Panc1 (cell line): ENCODE measurements at regions not wholly inside any gene's neighbourhood (a gene's known extent, or its start where the extent isn't known, plus 50 kb on each side); places are given as distances from the start of the nearest gene placed in this dataset.

Experiments used
- ATAC-seq: fragments of 200-7000 bp; cut with Tn5 transposase; 2 replicates; pipeline ENCODE4 v1.9.1; 2020; ENCODE audit warnings: mild to moderate bottlenecking, moderate library complexity
- BruUV-seq: library from RNA; stranded (reverse); fragments of 400-500 nt; replicated peaks from 2 replicates; lab custom pipeline; 2021; lab: Mats Ljungman, UMichigan
- CTCF ChIA-PET: fragments of 300-600 bp; sonication (Branson Sonifier 250); formaldehyde crosslinking; loops from one replicate; lab custom pipeline; 2022; ENCODE audit warnings: antibody characterized with exemption; lab: Charles Lee
- POLR2A ChIA-PET: fragments of 300-600 bp; sonication (Branson Sonifier 250); formaldehyde crosslinking; loops from one replicate; lab custom pipeline; 2022; ENCODE audit warnings: antibody characterized with exemption; lab: Charles Lee
- DNase-seq: peaks from one replicate; pipeline ENCODE4 v3.0.0-alpha.2; 2010; ENCODE audit warnings: low read depth, low spot score
- H3K27ac ChIP-seq: 2 replicates; pipeline ENCODE4 v1.5.1; 2011; ENCODE audit warnings: mild to moderate bottlenecking, low read length, inconsistent platforms
- H3K27me3 ChIP-seq: fragments of 200-500 bp; sonication (Bioruptor generic); 2 replicates; pipeline ENCODE4 v1.6.0; 2014; ENCODE audit warnings: low read length, inconsistent platforms; ENCODE audit not compliant: control insufficient read depth, insufficient read depth
- H3K36me3 ChIP-seq: fragments of 200-500 bp; sonication (Bioruptor generic); 2 replicates; pipeline ENCODE4 v1.5.1; 2014; ENCODE audit warnings: inconsistent platforms, mild to moderate bottlenecking, low read length, moderate library complexity; ENCODE audit not compliant: control insufficient read depth, insufficient read depth
- H3K4me1 ChIP-seq: 2 replicates; pipeline ENCODE4 v1.5.1; 2011; ENCODE audit warnings: inconsistent platforms, mild to moderate bottlenecking, low read length, moderate library complexity; ENCODE audit not compliant: control insufficient read depth, insufficient read depth
- H3K4me3 ChIP-seq, 2 experiments: 2 replicates each; pipeline ENCODE4 v1.5.1; 2011 to 2012; ENCODE audit warnings: low read depth in 2 of 2, low read length in 2 of 2, mild to moderate bottlenecking in 2 of 2, inconsistent platforms in 1 of 2, moderate library complexity in 1 of 2
- H3K9me3 ChIP-seq: fragments of 200-500 bp; sonication (Bioruptor generic); 2 replicates; pipeline ENCODE4 v1.5.1; 2014; ENCODE audit warnings: low read depth, mild to moderate bottlenecking, inconsistent platforms, low read length, moderate library complexity; ENCODE audit not compliant: control insufficient read depth, insufficient read depth
- POLR2AphosphoS5 ChIP-seq: IDR thresholded peaks from 2 replicates; pipeline ENCODE4 v1.6.1; 2012; ENCODE audit warnings: mild to moderate bottlenecking, low read depth, low read length, moderate library complexity
- SIN3A ChIP-seq: IDR thresholded peaks from 2 replicates; pipeline ENCODE4 v1.6.1; 2012; ENCODE audit warnings: low read depth, mild to moderate bottlenecking, low read length, moderate library complexity, borderline replicate concordance; ENCODE audit not compliant: insufficient read depth
- TCF7L2 ChIP-seq: IDR thresholded peaks from 2 replicates; pipeline ENCODE4 v1.6.1; 2011; ENCODE audit warnings: mild to moderate bottlenecking, low read depth, low read length, inconsistent platforms
- in situ Hi-C: cut with HindIII; loops from 2 replicates; pipeline ENCODE4 v1.10.0; 2016; ENCODE audit warnings: low sequenced_read_pairs, low pct_unique_long_range_greater_than_20kb
- intact Hi-C: fragments of 100-400 bp; cut with micrococcal nuclease; formaldehyde crosslinking; loops from one replicate; pipeline ENCODE4 v1.10.0; 2022; ENCODE audit not compliant: unreplicated experiment
- TF ChIP-seq, protein P1 (sequence below), 2 experiments: IDR thresholded peaks; 2 replicates each; pipeline ENCODE4 v1.6.1; 2011 to 2012; ENCODE audit warnings: low read depth in 2 of 2, control low read depth in 1 of 2, low read length in 1 of 2, mild to moderate bottlenecking in 1 of 2, moderate library complexity in 1 of 2; ENCODE audit not compliant: insufficient read depth in 1 of 2
- TF ChIP-seq, protein P2 (sequence below): fragments of 450-650 bp; IDR thresholded peaks from 2 replicates; pipeline ENCODE4 v1.5.1; 2017; ENCODE audit warnings: mild to moderate bottlenecking

DNA sequence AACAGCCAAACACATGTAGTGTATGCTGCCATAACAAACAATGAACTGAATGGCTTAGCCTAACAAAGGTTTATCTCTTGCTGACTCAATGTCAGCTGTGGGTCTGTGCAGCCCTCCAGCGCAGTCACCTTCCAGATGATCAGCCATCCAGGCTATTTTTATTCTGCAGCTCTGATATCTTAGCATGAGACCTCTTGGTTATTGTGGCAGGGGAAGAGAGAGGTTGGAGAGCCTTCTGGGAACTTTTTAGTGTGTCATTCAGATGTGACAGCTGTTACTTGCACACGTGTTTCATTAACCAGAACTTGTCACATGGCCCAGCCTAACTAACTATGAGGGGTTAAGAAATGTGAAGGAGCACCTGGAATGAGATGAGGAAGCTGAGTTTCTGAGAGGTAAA lies 202.5 kb downstream of the DHX35 start:
- Histone ChIP-seq H3K4me1 (no peaks in the 10 kb centered on the region), H3K27me3 (no peaks in the 10 kb centered on the region), H3K4me3 (no peak overlapping the region), H3K36me3 (no peaks in the 10 kb centered on the region), H3K27ac (no peak overlapping the region), H3K9me3 (no peaks in the 10 kb centered on the region)
- CTCF ChIA-PET, result no interaction called here
- in situ Hi-C loops, result no loop called here
- ATAC-seq (no peak), DNase-seq (no peak)
- intact Hi-C loops, result no loop called here
- BruUV-seq, result no TSS peak
- POLR2A ChIA-PET, result no interaction called here
- TF ChIP-seq TCF7L2, result no peak
- TF ChIP-seq, protein P1, sequence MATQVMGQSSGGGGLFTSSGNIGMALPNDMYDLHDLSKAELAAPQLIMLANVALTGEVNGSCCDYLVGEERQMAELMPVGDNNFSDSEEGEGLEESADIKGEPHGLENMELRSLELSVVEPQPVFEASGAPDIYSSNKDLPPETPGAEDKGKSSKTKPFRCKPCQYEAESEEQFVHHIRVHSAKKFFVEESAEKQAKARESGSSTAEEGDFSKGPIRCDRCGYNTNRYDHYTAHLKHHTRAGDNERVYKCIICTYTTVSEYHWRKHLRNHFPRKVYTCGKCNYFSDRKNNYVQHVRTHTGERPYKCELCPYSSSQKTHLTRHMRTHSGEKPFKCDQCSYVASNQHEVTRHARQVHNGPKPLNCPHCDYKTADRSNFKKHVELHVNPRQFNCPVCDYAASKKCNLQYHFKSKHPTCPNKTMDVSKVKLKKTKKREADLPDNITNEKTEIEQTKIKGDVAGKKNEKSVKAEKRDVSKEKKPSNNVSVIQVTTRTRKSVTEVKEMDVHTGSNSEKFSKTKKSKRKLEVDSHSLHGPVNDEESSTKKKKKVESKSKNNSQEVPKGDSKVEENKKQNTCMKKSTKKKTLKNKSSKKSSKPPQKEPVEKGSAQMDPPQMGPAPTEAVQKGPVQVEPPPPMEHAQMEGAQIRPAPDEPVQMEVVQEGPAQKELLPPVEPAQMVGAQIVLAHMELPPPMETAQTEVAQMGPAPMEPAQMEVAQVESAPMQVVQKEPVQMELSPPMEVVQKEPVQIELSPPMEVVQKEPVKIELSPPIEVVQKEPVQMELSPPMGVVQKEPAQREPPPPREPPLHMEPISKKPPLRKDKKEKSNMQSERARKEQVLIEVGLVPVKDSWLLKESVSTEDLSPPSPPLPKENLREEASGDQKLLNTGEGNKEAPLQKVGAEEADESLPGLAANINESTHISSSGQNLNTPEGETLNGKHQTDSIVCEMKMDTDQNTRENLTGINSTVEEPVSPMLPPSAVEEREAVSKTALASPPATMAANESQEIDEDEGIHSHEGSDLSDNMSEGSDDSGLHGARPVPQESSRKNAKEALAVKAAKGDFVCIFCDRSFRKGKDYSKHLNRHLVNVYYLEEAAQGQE (IDR thresholded peaks at IDR 0.05; ENCODE audit: insufficient read depth in 1 of 2, low read depth in 2 of 2, low read length in 1 of 2), result no peak
- TF ChIP-seq, protein P2, sequence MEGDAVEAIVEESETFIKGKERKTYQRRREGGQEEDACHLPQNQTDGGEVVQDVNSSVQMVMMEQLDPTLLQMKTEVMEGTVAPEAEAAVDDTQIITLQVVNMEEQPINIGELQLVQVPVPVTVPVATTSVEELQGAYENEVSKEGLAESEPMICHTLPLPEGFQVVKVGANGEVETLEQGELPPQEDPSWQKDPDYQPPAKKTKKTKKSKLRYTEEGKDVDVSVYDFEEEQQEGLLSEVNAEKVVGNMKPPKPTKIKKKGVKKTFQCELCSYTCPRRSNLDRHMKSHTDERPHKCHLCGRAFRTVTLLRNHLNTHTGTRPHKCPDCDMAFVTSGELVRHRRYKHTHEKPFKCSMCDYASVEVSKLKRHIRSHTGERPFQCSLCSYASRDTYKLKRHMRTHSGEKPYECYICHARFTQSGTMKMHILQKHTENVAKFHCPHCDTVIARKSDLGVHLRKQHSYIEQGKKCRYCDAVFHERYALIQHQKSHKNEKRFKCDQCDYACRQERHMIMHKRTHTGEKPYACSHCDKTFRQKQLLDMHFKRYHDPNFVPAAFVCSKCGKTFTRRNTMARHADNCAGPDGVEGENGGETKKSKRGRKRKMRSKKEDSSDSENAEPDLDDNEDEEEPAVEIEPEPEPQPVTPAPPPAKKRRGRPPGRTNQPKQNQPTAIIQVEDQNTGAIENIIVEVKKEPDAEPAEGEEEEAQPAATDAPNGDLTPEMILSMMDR, result no peak
- TF ChIP-seq POLR2AphosphoS5, result no peak
- TF ChIP-seq SIN3A, result no peak

DNA sequence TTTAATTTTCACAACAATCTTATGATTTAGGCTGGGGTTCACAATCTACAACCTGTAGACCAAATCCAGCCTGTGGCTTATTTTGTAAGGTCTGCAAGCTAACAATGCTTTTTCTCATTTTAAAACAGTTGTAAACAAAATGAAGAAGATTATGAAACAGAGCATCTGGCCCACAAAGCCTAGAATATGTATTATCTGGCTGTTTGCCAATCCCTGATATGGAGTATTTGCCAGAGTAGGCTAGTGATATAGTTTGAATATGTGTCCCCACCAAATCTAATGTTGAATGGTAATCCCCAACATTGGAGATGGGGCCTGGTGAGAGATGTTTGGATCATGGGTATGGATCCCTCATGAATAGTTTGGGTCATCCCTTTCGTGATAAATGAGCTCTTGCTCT lies 201.8 kb downstream of the DHX35 start:
- CTCF ChIA-PET, result no interaction called here
- TF ChIP-seq, protein P1 (IDR thresholded peaks at IDR 0.05; ENCODE audit: insufficient read depth in 1 of 2, low read depth in 2 of 2, low read length in 1 of 2), result no peak
- TF ChIP-seq, protein P2, result no peak
- TF ChIP-seq SIN3A (no peak), TCF7L2 (no peak), POLR2AphosphoS5 (no peak)
- POLR2A ChIA-PET, result no interaction called here
- ATAC-seq (no peak), DNase-seq (no peak)
- H3K4me3 ChIP-seq, result no peak overlapping the region
- H3K36me3 ChIP-seq, result no peaks in the 10 kb centered on the region
- in situ Hi-C loops (no loop called here), intact Hi-C loops (no loop called here)
- no TSS peak for BruUV-seq
- no peaks in the 10 kb centered on the region for H3K27me3 ChIP-seq
- no peak overlapping the region for H3K27ac ChIP-seq
- no peaks in the 10 kb centered on the region for H3K9me3 ChIP-seq
- H3K4me1 ChIP-seq, result no peaks in the 10 kb centered on the region
